Endothelial cell of umbilical vein (primary cell): ENCODE measurements at regions not wholly inside any gene's neighbourhood (a gene's known extent, or its start where the extent isn't known, plus 50 kb on each side); places are given as distances from the start of the nearest gene placed in this dataset.

Experiments
- BruUV-seq: library from RNA; stranded (reverse); fragments of 400-500 nt; replicated peaks from 2 replicates; lab custom pipeline; 2021; lab: Mats Ljungman, UMichigan
- CTCF ChIA-PET: fragments of 300-600, 350-600 bp; sonication (Branson Sonifier 250); formaldehyde crosslinking; loops from one replicate; lab custom pipeline; 2021; ENCODE audit warnings: antibody characterized with exemption, inconsistent platforms; lab: Charles Lee
- POLR2A ChIA-PET: fragments of 300-600, 350-600 bp; sonication (Branson Sonifier 250); formaldehyde crosslinking; loops from one replicate; lab custom pipeline; 2021; ENCODE audit warnings: antibody characterized with exemption, inconsistent platforms; lab: Charles Lee
- DNase-seq: peaks from one replicate; pipeline ENCODE4 v3.0.0-alpha.2; 2011; ENCODE audit warnings: low read depth, low spot score
- FAIRE-seq: peaks from 2 replicates; lab custom pipeline; 2011; peaks lifted over from hg19 to GRCh38; lab: Jason Lieb, UNC
- H2AFZ ChIP-seq: 2 replicates; pipeline ENCODE4 v1.6.0; 2012; ENCODE audit warnings: low read depth, low read length, control low read depth, inconsistent platforms
- H3K27ac ChIP-seq: 2 replicates; pipeline ENCODE4 v1.5.1; 2011; ENCODE audit warnings: low read depth, mild to moderate bottlenecking, control low read depth, low read length, moderate library complexity; ENCODE audit not compliant: insufficient read depth
- H3K27me3 ChIP-seq, 2 experiments: 2 replicates each; pipeline versions ENCODE4 v1.6.0 to v1.6.1; 2011; ENCODE audit warnings: low read length in 2 of 2, mixed read lengths in 1 of 2; ENCODE audit not compliant: control insufficient read depth in 2 of 2, insufficient read depth in 2 of 2
- H3K36me3 ChIP-seq, 2 experiments: 2 replicates in 1 of 2; 3 replicates in 1 of 2; pipeline ENCODE4 v1.5.1; 2011; ENCODE audit warnings: low read length in 2 of 2, mild to moderate bottlenecking in 1 of 2, moderate library complexity in 1 of 2; ENCODE audit not compliant: control insufficient read depth in 2 of 2, insufficient read depth in 2 of 2; ENCODE audit errors: extremely low read depth in 1 of 2
- H3K4me1 ChIP-seq: 3 replicates; pipeline ENCODE4 v1.5.1; 2011; ENCODE audit warnings: mild to moderate bottlenecking, low read length; ENCODE audit not compliant: control insufficient read depth, insufficient read depth; ENCODE audit errors: extremely low read depth
- H3K4me2 ChIP-seq: 2 replicates; pipeline ENCODE4 v1.6.1; 2011; ENCODE audit warnings: low read length, control low read depth, mixed read lengths; ENCODE audit not compliant: insufficient read depth
- H3K4me3 ChIP-seq, 3 experiments: fragments of 200-600 bp in 1 of 3; sonication (generic), shearing (Covaris generic) in 1 of 3; replicated peaks in 1 of 3; 2 replicates each; pipeline ENCODE4 v1.5.1; 2011 to 2016; ENCODE audit warnings: control low read depth in 3 of 3, low read length in 3 of 3, mild to moderate bottlenecking in 2 of 3, inconsistent platforms in 1 of 3, low read depth in 1 of 3, moderate library complexity in 1 of 3; ENCODE audit not compliant: insufficient read depth in 1 of 3
- H3K79me2 ChIP-seq: 2 replicates; pipeline ENCODE4 v1.6.0; 2012; ENCODE audit warnings: low read length, inconsistent platforms; ENCODE audit not compliant: control insufficient read depth, insufficient read depth
- H3K9ac ChIP-seq: replicated peaks from 2 replicates; pipeline ENCODE3; 2011; ENCODE audit warnings: low read length, control low read depth; ENCODE audit not compliant: insufficient read depth; ENCODE audit errors: extremely low read depth
- H3K9me1 ChIP-seq: replicated peaks from 3 replicates; pipeline ENCODE4 v1.6.0; 2011; ENCODE audit warnings: mild to moderate bottlenecking, low read length; ENCODE audit not compliant: control insufficient read depth, insufficient read depth; ENCODE audit errors: extremely low read depth
- H3K9me3 ChIP-seq: replicated peaks from 2 replicates; pipeline ENCODE4 v1.5.1; 2012; ENCODE audit warnings: low read length, inconsistent platforms; ENCODE audit not compliant: control insufficient read depth, insufficient read depth
- H4K20me1 ChIP-seq: replicated peaks from 2 replicates; pipeline ENCODE3; 2011; ENCODE audit warnings: mild to moderate bottlenecking, low read length; ENCODE audit not compliant: control insufficient read depth, insufficient read depth; ENCODE audit errors: extremely low read depth
- CTCF ChIP-seq, 2 donors: IDR thresholded peaks; 1 replicate in 1 of 2; 2 replicates in 1 of 2; pipeline ENCODE4 v1.5.1; 2011; ENCODE audit warnings: low read length in 2 of 2, mild to moderate bottlenecking in 2 of 2, moderate library complexity in 2 of 2, control low read depth in 1 of 2, inconsistent platforms in 1 of 2, low read depth in 1 of 2; ENCODE audit not compliant: insufficient read depth in 1 of 2; ENCODE audit errors: extremely low read depth in 1 of 2
- EZH2 ChIP-seq: IDR thresholded peaks from 2 replicates; pipeline ENCODE4 v1.6.1; 2012; ENCODE audit warnings: borderline replicate concordance, low read depth, mild to moderate bottlenecking, moderate library complexity, low read length, inconsistent platforms; ENCODE audit not compliant: severe bottlenecking
- FOS ChIP-seq: IDR thresholded peaks from 2 replicates; pipeline ENCODE4 v1.6.1; 2011; ENCODE audit warnings: mild to moderate bottlenecking, low read length, moderate library complexity, borderline replicate concordance; ENCODE audit not compliant: insufficient read depth
- GATA2 ChIP-seq: IDR thresholded peaks from 2 replicates; pipeline ENCODE4 v1.7.0; 2011; ENCODE audit warnings: low read depth, mild to moderate bottlenecking, moderate library complexity, mixed read lengths, low read length; ENCODE audit not compliant: insufficient read length, insufficient read depth
- JUN ChIP-seq: IDR thresholded peaks from 2 replicates; pipeline ENCODE4 v1.6.1; 2011; ENCODE audit warnings: borderline replicate concordance, low read depth; ENCODE audit not compliant: insufficient read length, insufficient read depth
- MAX ChIP-seq: IDR thresholded peaks from 2 replicates; pipeline ENCODE4 v1.6.1; 2011; ENCODE audit not compliant: insufficient read depth, insufficient read length
- MYC ChIP-seq: IDR thresholded peaks from one replicate; pipeline ENCODE4 v1.6.1; 2011; ENCODE audit warnings: mild to moderate bottlenecking, low read depth, low read length
- POLR2A ChIP-seq: IDR thresholded peaks from 2 replicates; pipeline ENCODE4 v1.6.1; 2012; ENCODE audit warnings: low read depth, mild to moderate bottlenecking, control low read depth, low read length
- POLR2AphosphoS5 ChIP-seq: IDR thresholded peaks from 2 replicates; pipeline ENCODE4 v1.6.1; 2012; ENCODE audit warnings: low read depth, mild to moderate bottlenecking, control low read depth, low read length, moderate library complexity; ENCODE audit not compliant: insufficient read depth
- dilution Hi-C: fragments of 300-500 bp; cut with MboI; formaldehyde crosslinking; loops from one replicate; pipeline ENCODE4 v1.15.0; 2019; ENCODE audit warnings: low sequenced_read_pairs; ENCODE audit not compliant: extremely low pct_ligation_motif_present
- intact Hi-C: fragments of 100-400 bp; cut with micrococcal nuclease; formaldehyde crosslinking; loops from one replicate; pipeline ENCODE4 v1.10.0; 2022

GRCh38 chr1:5611851-5612250 is 380.4 kb downstream of the NPHP4 start:
- BruUV-seq: no TSS peak
- H3K9ac ChIP-seq: no peak overlapping the region
- TF ChIP-seq POLR2AphosphoS5 (no peak), FOS (no peak), GATA2 (no peak), MYC (no peak), EZH2 (no peak), POLR2A (no peak), JUN (no peak), CTCF (IDR thresholded peaks at IDR 0.05; ENCODE audit: extremely low read depth in 1 of 2, insufficient read depth in 1 of 2, low read depth in 1 of 2, low read length in 2 of 2) (no peak), MAX (no peak)
- no peak overlapping the region for H3K4me2 ChIP-seq
- no peak for FAIRE-seq
- no peaks in the 10 kb centered on the region for H3K27me3 ChIP-seq
- no peaks in the 10 kb centered on the region for H3K4me1 ChIP-seq
- H3K4me3 ChIP-seq: no peak overlapping the region
- H3K9me3 ChIP-seq: peaks cover 2% of the 10 kb centered on the region
- DNase-seq: no peak
- dilution Hi-C loops: no loop called here
- no peaks in the 10 kb centered on the region for H3K9me1 ChIP-seq
- H2AFZ ChIP-seq: no peak overlapping the region
- no peaks in the 10 kb centered on the region for H4K20me1 ChIP-seq
- no peaks in the 10 kb centered on the region for H3K36me3 ChIP-seq
- ChIA-PET CTCF (no interaction called here), POLR2A (no interaction called here)
- H3K79me2 ChIP-seq: no peaks in the 10 kb centered on the region
- intact Hi-C loops: no loop called here
- no peak overlapping the region for H3K27ac ChIP-seq
